ENCODE measurements at regions not wholly inside any gene's neighbourhood (a gene's known extent, or its start where the extent isn't known, plus 50 kb on each side); places are given as distances from the start of the nearest gene placed in this dataset.

- TF ChIP-seq MYC (IDR thresholded peaks at IDR 0.05; ENCODE audit: low read depth, low read length) (no peak), MYC (CRISPR knock-in tag; IDR thresholded peaks at IDR 0.05; ENCODE audit: borderline replicate concordance, low read depth) (no peak), JUN (IDR thresholded peaks at IDR 0.05; ENCODE audit: borderline replicate concordance, low read depth, low read length) (peak; percentile 5; the same call in 1 of the 2 replicates), JUN (CRISPR knock-in tag; IDR thresholded peaks at IDR 0.05; ENCODE audit: borderline replicate concordance) (no peak), SAFB2 (IDR thresholded peaks at IDR 0.05; ENCODE audit: borderline replicate concordance, low read depth, low read length, severe bottlenecking) (no peak), NFE2 (IDR thresholded peaks at IDR 0.05; ENCODE audit: low read depth) (peak; percentile 48; the same call in 1 of the 2 replicates)
Measured at GRCh38 chr22:19638282-19639015, 75.9 kb upstream of the SEPTIN5 start (continued).

GRCh38 chr22:19639610-19640135 is 74.6 kb upstream of the SEPTIN5 start:
- intact Hi-C loops (cut with micrococcal nuclease): no loop called here
- in situ Hi-C loops (cut with MboI): no loop called here
- TF ChIP-seq CHD1 (IDR thresholded peaks at IDR 0.05; ENCODE audit: low read length) (peak; percentile 40), KLF1 (tag; IDR thresholded peaks at IDR 0.05) (0 out of 2 replicates have a peak, but pooled peaks have one; percentile 16), ATF7 (IDR thresholded peaks at IDR 0.05) (no peak), ZBTB7A (IDR thresholded peaks at IDR 0.05; ENCODE audit: borderline replicate concordance, control insufficient read depth, low read depth, low read length) (0 out of 2 replicates have a peak, but pooled peaks have one; percentile 30), BDP1 (IDR thresholded peaks at IDR 0.05; ENCODE audit: insufficient read depth, insufficient read length) (no peak), SMAD2 (IDR thresholded peaks at IDR 0.05; ENCODE audit: low read depth, low read length) (no peak), ZNF23 (CRISPR knock-in tag; IDR thresholded peaks at IDR 0.05) (no peak), FOXM1 (IDR thresholded peaks at IDR 0.05; ENCODE audit: low read depth) (no peak), FOXM1 (CRISPR knock-in tag; IDR thresholded peaks at IDR 0.05; ENCODE audit: low read depth) (no peak)
- TF ChIP-seq, protein P1, sequence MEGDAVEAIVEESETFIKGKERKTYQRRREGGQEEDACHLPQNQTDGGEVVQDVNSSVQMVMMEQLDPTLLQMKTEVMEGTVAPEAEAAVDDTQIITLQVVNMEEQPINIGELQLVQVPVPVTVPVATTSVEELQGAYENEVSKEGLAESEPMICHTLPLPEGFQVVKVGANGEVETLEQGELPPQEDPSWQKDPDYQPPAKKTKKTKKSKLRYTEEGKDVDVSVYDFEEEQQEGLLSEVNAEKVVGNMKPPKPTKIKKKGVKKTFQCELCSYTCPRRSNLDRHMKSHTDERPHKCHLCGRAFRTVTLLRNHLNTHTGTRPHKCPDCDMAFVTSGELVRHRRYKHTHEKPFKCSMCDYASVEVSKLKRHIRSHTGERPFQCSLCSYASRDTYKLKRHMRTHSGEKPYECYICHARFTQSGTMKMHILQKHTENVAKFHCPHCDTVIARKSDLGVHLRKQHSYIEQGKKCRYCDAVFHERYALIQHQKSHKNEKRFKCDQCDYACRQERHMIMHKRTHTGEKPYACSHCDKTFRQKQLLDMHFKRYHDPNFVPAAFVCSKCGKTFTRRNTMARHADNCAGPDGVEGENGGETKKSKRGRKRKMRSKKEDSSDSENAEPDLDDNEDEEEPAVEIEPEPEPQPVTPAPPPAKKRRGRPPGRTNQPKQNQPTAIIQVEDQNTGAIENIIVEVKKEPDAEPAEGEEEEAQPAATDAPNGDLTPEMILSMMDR (IDR thresholded peaks at IDR 0.05 in 2 of 3, conservative IDR thresholded peaks at IDR 0.05 in 1 of 3; ENCODE audit: insufficient read depth in 2 of 3, low read depth in 1 of 3, low read length in 3 of 3): no peak

More at GRCh38 chr22:19639610-19640135, 74.6 kb upstream of the SEPTIN5 start:
- no peak overlapping the region for H3K4me3 ChIP-seq
- POLR2A ChIA-PET: interaction anchor here (0.7 to 1.2 kb wide), 8 partner anchors 8 to 229 kb away, joined by 3 to 6 read pairs (median 3); no protein-coding TSS in a partner anchor
- no peak for FAIRE-seq
- 25% methylated on average over 13 of the region's 13 CpGs for WGBS (ENCODE audit: insufficient coverage, low coverage, missing lambda C conversion rate)
- no peak overlapping the region for H3K4me2 ChIP-seq (ENCODE audit: insufficient read depth, low read length)
- no peak for ATAC-seq
- no peak overlapping the region for H3K27ac ChIP-seq (ENCODE audit: extremely low read depth, low read depth, low read length)
- no peaks in the 10 kb centered on the region for H3K79me2 ChIP-seq (ENCODE audit: control insufficient read depth, insufficient read depth, low read length)
- no TSS peak for BruUV-seq (replicated peaks)
- H3K27me3 ChIP-seq (ENCODE audit: control insufficient read depth in 2 of 2, insufficient read depth in 2 of 2, low read length in 2 of 2): peaks cover 0 to 7% of the 10 kb centered on the region in 2 experiments; a peak in 1 of 5 replicates
- H4K20me1 ChIP-seq (replicated peaks; ENCODE audit: control insufficient read depth, insufficient read depth, low read length): no peaks in the 10 kb centered on the region; the same call in 1 of the 2 replicates
- peaks cover 33 to 38% of the 10 kb centered on the region in 2 experiments; a peak in 4 of 5 replicates for H3K4me1 ChIP-seq (replicated peaks in 1 of 2; ENCODE audit: control insufficient read depth in 2 of 2, insufficient read depth in 2 of 2, low read length in 2 of 2)
- H3K36me3 ChIP-seq (ENCODE audit: control insufficient read depth, insufficient read depth, low read length): no peaks in the 10 kb centered on the region
- no peaks in the 10 kb centered on the region for H3K9me3 ChIP-seq (replicated peaks; ENCODE audit: control insufficient read depth, insufficient read depth, low read depth, low read length)
- H3K9me1 ChIP-seq (ENCODE audit: control insufficient read depth, insufficient read depth, low read length): peaks cover 4% of the 10 kb centered on the region
- no peak overlapping the region for H3K9ac ChIP-seq (ENCODE audit: insufficient read depth in 1 of 2, low read depth in 2 of 2, low read length in 2 of 2)
- no peak overlapping the region; the same call in 1 of the 2 replicates for H2AFZ ChIP-seq (ENCODE audit: low read depth, low read length)
- no peak for DNase-seq (ENCODE audit: extremely low read depth in 1 of 4, low spot score in 3 of 4)
- CTCF ChIA-PET (ENCODE audit: low intra/inter-chr PET ratio): interaction anchor here (1.7 kb wide), 1 partner anchor 10 kb away, joined by 8 read pairs; no protein-coding TSS in a partner anchor
